CD14-positive monocyte (primary cell): ENCODE measurements at regions not wholly inside any gene's neighbourhood (a gene's known extent, or its start where the extent isn't known, plus 50 kb on each side); places are given as distances from the start of the nearest gene placed in this dataset.

Source experiments
- DNase-seq, 3 donors: peaks; one replicate each; pipeline ENCODE4 v3.0.0-alpha.2; 2011 to 2022
- H2AFZ ChIP-seq: 2 replicates; pipeline ENCODE4 v1.6.0; 2012; ENCODE audit warnings: mild to moderate bottlenecking, low read depth, low read length, inconsistent platforms; ENCODE audit not compliant: insufficient read depth, poor library complexity, severe bottlenecking
- H3K27ac ChIP-seq, 2 donors: 1 replicate in 1 of 2; 2 replicates in 1 of 2; pipeline ENCODE4 v1.5.1; 2012 to 2013; ENCODE audit warnings: low read length in 2 of 2, control low read depth in 1 of 2, inconsistent platforms in 1 of 2, low read depth in 1 of 2, mild to moderate bottlenecking in 1 of 2
- H3K27me3 ChIP-seq, 2 donors: one replicate each; pipeline versions ENCODE4 v1.6.0 to v1.6.1; 2011 to 2013; ENCODE audit warnings: low read length in 2 of 2; ENCODE audit not compliant: control insufficient read depth in 2 of 2, insufficient read depth in 2 of 2
- H3K36me3 ChIP-seq, 2 donors: replicated peaks in 1 of 2; 1 replicate in 1 of 2; 2 replicates in 1 of 2; pipeline versions ENCODE4 v1.5.1 to v1.6.1; 2012 to 2013; ENCODE audit warnings: low read length in 2 of 2, control low read depth in 1 of 2, inconsistent platforms in 1 of 2, mild to moderate bottlenecking in 1 of 2; ENCODE audit not compliant: insufficient read depth in 2 of 2, control insufficient read depth in 1 of 2
- H3K4me1 ChIP-seq, 2 donors: 1 replicate in 1 of 2; 2 replicates in 1 of 2; pipeline versions ENCODE4 v1.5.1 to v1.6.1; 2012 to 2013; ENCODE audit warnings: low read length in 2 of 2, control low read depth in 1 of 2, inconsistent platforms in 1 of 2, mild to moderate bottlenecking in 1 of 2, moderate library complexity in 1 of 2; ENCODE audit not compliant: insufficient read depth in 2 of 2, control insufficient read depth in 1 of 2
- H3K4me2 ChIP-seq: replicated peaks from 2 replicates; pipeline ENCODE3; 2012; ENCODE audit warnings: low read length, moderate library complexity, mild to moderate bottlenecking; ENCODE audit not compliant: poor library complexity, severe bottlenecking; ENCODE audit errors: extremely low read depth
- H3K4me3 ChIP-seq, 3 experiments: fragments of 200-600 bp in 1 of 3; sonication (generic) in 1 of 3; replicated peaks in 1 of 3; 1 replicate in 2 of 3; 2 replicates in 1 of 3; pipeline ENCODE4 v1.5.1; 2011 to 2013; ENCODE audit warnings: low read length in 3 of 3, mild to moderate bottlenecking in 3 of 3, control low read depth in 2 of 3, low read depth in 2 of 3, inconsistent platforms in 1 of 3, moderate library complexity in 1 of 3
- H3K79me2 ChIP-seq: 2 replicates; pipeline ENCODE4 v1.6.0; 2012; ENCODE audit warnings: mild to moderate bottlenecking, control low read depth, inconsistent platforms, low read length, moderate library complexity; ENCODE audit not compliant: insufficient read depth
- H3K9ac ChIP-seq: 2 replicates; pipeline ENCODE4 v1.6.0; 2017; ENCODE audit warnings: low read length, mild to moderate bottlenecking; ENCODE audit not compliant: insufficient read depth, poor library complexity, severe bottlenecking
- H3K9me3 ChIP-seq, 2 donors: replicated peaks in 1 of 2; 1 replicate in 1 of 2; 2 replicates in 1 of 2; pipeline versions ENCODE4 v1.5.1 to v1.6.1; 2012 to 2013; ENCODE audit warnings: low read length in 2 of 2, control low read depth in 1 of 2; ENCODE audit not compliant: control insufficient read depth in 1 of 2, insufficient read depth in 1 of 2
- H4K20me1 ChIP-seq: 2 replicates; pipeline ENCODE4 v1.6.0; 2012; ENCODE audit warnings: mild to moderate bottlenecking, low read length, control low read depth, moderate library complexity; ENCODE audit not compliant: insufficient read depth
- H3K27ac Mint-ChIP-seq, 7 donors: one replicate each; pipeline ENCODE4 v1.8.0; 2020; ENCODE audit warnings: mild to moderate bottlenecking in 7 of 7, mixed read lengths in 7 of 7, moderate library complexity in 6 of 7, inconsistent platforms in 2 of 7
- H3K27me3 Mint-ChIP-seq, 3 donors: one replicate each; pipeline ENCODE4 v1.8.0; 2021 to 2022; ENCODE audit warnings: low read depth in 3 of 3, mild to moderate bottlenecking in 3 of 3, mixed read lengths in 3 of 3, moderate library complexity in 3 of 3, inconsistent platforms in 1 of 3
- H3K36me3 Mint-ChIP-seq, 2 donors: one replicate each; pipeline ENCODE4 v1.8.0; 2020; ENCODE audit warnings: mixed read lengths in 2 of 2, inconsistent platforms in 1 of 2, mild to moderate bottlenecking in 1 of 2
- H3K4me1 Mint-ChIP-seq: one replicate; pipeline ENCODE4 v1.8.0; 2020; ENCODE audit warnings: mild to moderate bottlenecking, mixed read lengths
- H3K4me3 Mint-ChIP-seq, 2 donors: one replicate each; pipeline ENCODE4 v1.8.0; 2020; ENCODE audit warnings: mild to moderate bottlenecking in 2 of 2, mixed read lengths in 2 of 2, moderate library complexity in 1 of 2
- H3K9me3 Mint-ChIP-seq, 7 donors: one replicate each; pipeline ENCODE4 v1.8.0; 2020 to 2022; ENCODE audit warnings: mixed read lengths in 7 of 7, mild to moderate bottlenecking in 6 of 7, moderate library complexity in 6 of 7, inconsistent platforms in 2 of 7
- CTCF ChIP-seq: fragments of 200-600 bp; IDR thresholded peaks from one replicate; pipeline ENCODE4 v1.8.0; 2022; ENCODE audit warnings: antibody characterized with exemption, mild to moderate bottlenecking
- WGBS: methylation state at CpG from one replicate; pipeline ENCODE4 v1.1.5; 2013; ENCODE audit warnings: missing lambda C conversion rate; ENCODE audit not compliant: insufficient coverage; 5-methylcytosine and 5-hydroxymethylcytosine counted together
- intact Hi-C, 2 donors: fragments of 100-400 bp; cut with micrococcal nuclease; formaldehyde crosslinking; loops; one replicate each; pipeline versions ENCODE4 v1.15.0 to v1.15.1; 2023

DNA sequence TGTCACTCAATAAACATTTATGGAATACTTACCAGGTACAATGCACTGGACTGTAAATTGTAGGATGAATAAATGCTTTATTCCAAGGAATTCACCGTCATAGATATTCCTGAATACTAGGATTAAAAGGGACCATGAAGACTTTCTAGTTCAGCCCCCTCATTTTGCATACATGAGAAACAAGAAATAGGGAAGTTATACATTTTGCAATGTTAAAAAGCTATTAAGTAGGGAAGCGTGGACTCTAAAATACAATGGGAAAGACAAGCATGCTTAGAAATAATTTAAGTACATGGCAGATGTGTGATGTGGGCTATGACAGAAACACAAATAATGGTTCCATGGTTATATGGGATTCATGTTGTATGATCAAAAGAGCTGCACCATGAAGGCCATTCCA is 89.4 kb upstream of the SYT10 start:
- Histone ChIP-seq H3K27ac (peak overlapping the region in 1 of 2 donors; percentile 68), H2AFZ (no peak overlapping the region), H3K4me2 (peak overlapping the region; percentile 45), H3K79me2 (no peaks in the 10 kb centered on the region), H3K27me3 (no peaks in the 10 kb centered on the region), H3K4me3 (peak overlapping the region in 1 of 3 experiments; percentile 38), H3K36me3 (no peaks in the 10 kb centered on the region), H3K9me3 (no peaks in the 10 kb centered on the region), H3K9ac (no peak overlapping the region), H4K20me1 (no peaks in the 10 kb centered on the region), H3K4me1 (peaks cover 27 to 37% of the 10 kb centered on the region in 2 donors)
- Mint-ChIP-seq H3K27ac (peak overlapping the region in 2 of 7 donors; percentile 56 to 90), H3K9me3 (peaks cover 0 to 10% (median 4%) of the 10 kb centered on the region in 7 donors), H3K4me3 (no peak overlapping the region), H3K4me1 (peaks cover 7% of the 10 kb centered on the region), H3K27me3 (no peaks in the 10 kb centered on the region), H3K36me3 (no peaks in the 10 kb centered on the region)
- DNase-seq, result peak in 2 of 3 donors; percentile 7 to 8
- WGBS, result 0% methylated on average over 1 of the region's 2 CpGs
- TF ChIP-seq CTCF, result no peak
- intact Hi-C loops, result no loop called here

- Histone ChIP-seq H3K9me3 (no peaks in the 10 kb centered on the region), H2AFZ (no peak overlapping the region), H3K4me3 (peak overlapping the region in 1 of 3 experiments; percentile 38), H3K36me3 (no peaks in the 10 kb centered on the region), H3K4me2 (peak overlapping the region; percentile 45), H3K27ac (peak overlapping the region; percentile 68 to 70), H3K9ac (no peak overlapping the region), H3K79me2 (no peaks in the 10 kb centered on the region), H3K4me1 (peaks cover 27 to 37% of the 10 kb centered on the region in 2 donors), H4K20me1 (no peaks in the 10 kb centered on the region), H3K27me3 (no peaks in the 10 kb centered on the region)
- DNase-seq, result peak; percentile 55 to 67 (median 61)
- Mint-ChIP-seq H3K27me3 (no peaks in the 10 kb centered on the region), H3K9me3 (peaks cover 0 to 10% (median 3%) of the 10 kb centered on the region in 7 donors), H3K4me1 (peaks cover 7% of the 10 kb centered on the region), H3K4me3 (no peak overlapping the region), H3K27ac (peak overlapping the region; percentile 47 to 90 (median 82)), H3K36me3 (no peaks in the 10 kb centered on the region)
- no CpG with 5 or more reads among the region's 1 CpG for WGBS
- no peak for TF ChIP-seq CTCF
- intact Hi-C loops, result loop anchor here in 1 of 2 donors (10.0 kb wide), 1 partner anchor 85 kb away; no protein-coding TSS in a partner anchor
Observed at GRCh38 chr12:33529810-33530209, 90.2 kb upstream of the SYT10 start.
